ENCODE measurements at regions not wholly inside any gene's neighbourhood (a gene's known extent, or its start where the extent isn't known, plus 50 kb on each side); places are given as distances from the start of the nearest gene placed in this dataset.

GRCh38 chr15:38844736-38845135, 280.1 kb upstream of the RASGRP1 start:
- TF ChIP-seq, protein P1, sequence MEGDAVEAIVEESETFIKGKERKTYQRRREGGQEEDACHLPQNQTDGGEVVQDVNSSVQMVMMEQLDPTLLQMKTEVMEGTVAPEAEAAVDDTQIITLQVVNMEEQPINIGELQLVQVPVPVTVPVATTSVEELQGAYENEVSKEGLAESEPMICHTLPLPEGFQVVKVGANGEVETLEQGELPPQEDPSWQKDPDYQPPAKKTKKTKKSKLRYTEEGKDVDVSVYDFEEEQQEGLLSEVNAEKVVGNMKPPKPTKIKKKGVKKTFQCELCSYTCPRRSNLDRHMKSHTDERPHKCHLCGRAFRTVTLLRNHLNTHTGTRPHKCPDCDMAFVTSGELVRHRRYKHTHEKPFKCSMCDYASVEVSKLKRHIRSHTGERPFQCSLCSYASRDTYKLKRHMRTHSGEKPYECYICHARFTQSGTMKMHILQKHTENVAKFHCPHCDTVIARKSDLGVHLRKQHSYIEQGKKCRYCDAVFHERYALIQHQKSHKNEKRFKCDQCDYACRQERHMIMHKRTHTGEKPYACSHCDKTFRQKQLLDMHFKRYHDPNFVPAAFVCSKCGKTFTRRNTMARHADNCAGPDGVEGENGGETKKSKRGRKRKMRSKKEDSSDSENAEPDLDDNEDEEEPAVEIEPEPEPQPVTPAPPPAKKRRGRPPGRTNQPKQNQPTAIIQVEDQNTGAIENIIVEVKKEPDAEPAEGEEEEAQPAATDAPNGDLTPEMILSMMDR (IDR thresholded peaks at IDR 0.05) = no peak
- TF ChIP-seq POLR2A (IDR thresholded peaks at IDR 0.05) = no peak

Measured in lower leg skin (tissue), 3 donors.